K562 (cell line): ENCODE measurements at regions not wholly inside any gene's neighbourhood (a gene's known extent, or its start where the extent isn't known, plus 50 kb on each side); places are given as distances from the start of the nearest gene placed in this dataset.

Experiments used
- ATAC-seq: fragments of 200-7000 bp; cut with Tn5 transposase; 3 replicates; pipeline ENCODE4 v1.9.1; 2020; ENCODE audit warnings: moderate library complexity
- BruUV-seq: library from RNA; stranded (reverse); fragments of 400-500 nt; replicated peaks from 2 replicates; lab custom pipeline; 2021; lab: Mats Ljungman, UMichigan
- CTCF ChIA-PET: fragments of 300-600 bp; formaldehyde crosslinking; extraction: SDS; loops from one replicate; lab custom pipeline; 2021; ENCODE audit warnings: low intra/inter-chr PET ratio; lab: Yijun Ruan, JAX
- POLR2A ChIA-PET: fragments of 300-600, 350-650 bp; sonication (Branson Sonifier 250); formaldehyde crosslinking; extraction: SDS; loops from one replicate; lab custom pipeline; 2021; ENCODE audit warnings: antibody characterized with exemption, inconsistent platforms; lab: Yijun Ruan, JAX
- DNase-seq, 4 experiments: peaks; one replicate each; pipeline versions ENCODE4 v3.0.0 to v3.0.0-alpha.2; 2011 to 2018; ENCODE audit warnings: low spot score in 3 of 4, mixed read lengths in 3 of 4; ENCODE audit errors: extremely low read depth in 1 of 4
- FAIRE-seq: peaks from 2 replicates; lab custom pipeline; 2011; peaks lifted over from hg19 to GRCh38; lab: Jason Lieb, UNC
- H2AFZ ChIP-seq: 2 replicates; pipeline ENCODE4 v1.6.0; 2011; ENCODE audit warnings: low read depth, low read length, control low read depth, inconsistent platforms
- H3K27ac ChIP-seq: fragments of 200-600 bp; 3 replicates; pipeline ENCODE4 v1.8.0; 2011; ENCODE audit warnings: low read depth, mild to moderate bottlenecking, control low read depth, inconsistent platforms, low read length, moderate library complexity, mixed read lengths; ENCODE audit errors: extremely low read depth
- H3K27me3 ChIP-seq, 2 experiments: fragments of 300-600 bp in 1 of 2; 2 replicates in 1 of 2; 3 replicates in 1 of 2; pipeline versions ENCODE4 v1.6.0 to v1.8.0; 2011; ENCODE audit warnings: inconsistent platforms in 2 of 2, low read length in 2 of 2, mild to moderate bottlenecking in 1 of 2, mixed read lengths in 1 of 2, moderate library complexity in 1 of 2; ENCODE audit not compliant: control insufficient read depth in 2 of 2, insufficient read depth in 2 of 2
- H3K36me3 ChIP-seq: fragments of 300-600 bp; 3 replicates; pipeline ENCODE4 v1.8.0; 2011; ENCODE audit warnings: mild to moderate bottlenecking, low read length, inconsistent platforms; ENCODE audit not compliant: control insufficient read depth, insufficient read depth
- H3K4me1 ChIP-seq, 2 experiments: fragments of 200-600 bp in 1 of 2; replicated peaks in 1 of 2; 2 replicates in 1 of 2; 3 replicates in 1 of 2; pipeline versions ENCODE4 v1.5.1 to v1.8.0; 2011; ENCODE audit warnings: inconsistent platforms in 2 of 2, low read length in 2 of 2, mild to moderate bottlenecking in 1 of 2, mixed read lengths in 1 of 2, moderate library complexity in 1 of 2; ENCODE audit not compliant: control insufficient read depth in 2 of 2, insufficient read depth in 2 of 2
- H3K4me2 ChIP-seq: 2 replicates; pipeline ENCODE4 v1.6.1; 2011; ENCODE audit warnings: low read length, control low read depth, inconsistent platforms, mixed read lengths; ENCODE audit not compliant: insufficient read depth
- H3K4me3 ChIP-seq: fragments of 200-600 bp; sonication (generic), shearing (Covaris generic); 2 replicates; pipeline ENCODE4 v1.5.1; 2016; ENCODE audit warnings: control low read depth, inconsistent platforms
- H3K79me2 ChIP-seq: fragments of 200-600 bp; 3 replicates; pipeline ENCODE4 v1.8.0; 2011; ENCODE audit warnings: low read length, inconsistent platforms; ENCODE audit not compliant: control insufficient read depth, insufficient read depth
- H3K9ac ChIP-seq, 2 experiments: 2 replicates each; pipeline versions ENCODE4 v1.6.0 to v1.6.1; 2011; ENCODE audit warnings: low read depth in 2 of 2, low read length in 2 of 2, control low read depth in 1 of 2, inconsistent platforms in 1 of 2, mild to moderate bottlenecking in 1 of 2, mixed read lengths in 1 of 2; ENCODE audit not compliant: insufficient read depth in 1 of 2
- H3K9me1 ChIP-seq: one replicate; pipeline ENCODE4 v1.6.0; 2011; ENCODE audit warnings: inconsistent platforms, mild to moderate bottlenecking, low read length, moderate library complexity; ENCODE audit not compliant: control insufficient read depth, insufficient read depth
- H3K9me3 ChIP-seq: replicated peaks from 2 replicates; pipeline ENCODE4 v1.5.1; 2011; ENCODE audit warnings: low read depth, low read length, inconsistent platforms; ENCODE audit not compliant: control insufficient read depth, insufficient read depth
- H4K20me1 ChIP-seq: replicated peaks from 2 replicates; pipeline ENCODE4 v1.6.1; 2011; ENCODE audit warnings: low read length, inconsistent platforms, mixed read lengths; ENCODE audit not compliant: control insufficient read depth, insufficient read depth
- ATF1 ChIP-seq, 2 experiments: fragments of 450-650 bp in 1 of 2; IDR thresholded peaks; 2 replicates each; pipeline ENCODE4 v1.6.1; 2016; ENCODE audit warnings: missing compliant biosample characterization in 1 of 2, missing genetic modification characterization in 1 of 2
- BRD4 ChIP-seq: fragments of 200-600 bp; sonication (generic); IDR thresholded peaks from 2 replicates; pipeline ENCODE4 v1.6.1; 2017; ENCODE audit warnings: inconsistent platforms
- NCOR1 ChIP-seq: fragments of 450-650 bp; IDR thresholded peaks from 2 replicates; pipeline ENCODE4 v1.6.1; 2016; ENCODE audit warnings: mild to moderate bottlenecking, moderate library complexity
- NR2C2 ChIP-seq, 2 experiments: fragments of 200-800 bp in 1 of 2; sonication (Bioruptor generic) in 1 of 2; sonication (generic) in 1 of 2; formaldehyde crosslinking in 1 of 2; IDR thresholded peaks; 2 replicates each; pipeline versions ENCODE4 v1.6.1 to v1.8.0; 2016 to 2022; ENCODE audit warnings: mild to moderate bottlenecking in 1 of 2, missing compliant biosample characterization in 1 of 2, missing genetic modification characterization in 1 of 2, missing genetic modification reagents in 1 of 2
- POLR2AphosphoS5 ChIP-seq: IDR thresholded peaks from 2 replicates; pipeline ENCODE4 v1.6.1; 2011; ENCODE audit warnings: mild to moderate bottlenecking, low read depth, low read length, moderate library complexity; ENCODE audit not compliant: control insufficient read depth, insufficient read depth
- RFX7 ChIP-seq: fragments of 250-450 bp; sonication (Bioruptor Pico); IDR thresholded peaks from 2 replicates; pipeline ENCODE4 v1.5.1; 2021; ENCODE audit warnings: mild to moderate bottlenecking
- ZNF12 ChIP-seq: sonication (generic); formaldehyde crosslinking; IDR thresholded peaks from 2 replicates; pipeline ENCODE4 v1.4.0; 2020; ENCODE audit warnings: mild to moderate bottlenecking, missing genetic modification reagents
- in situ Hi-C: fragments of 300-500 bp; cut with MboI; formaldehyde crosslinking; loops from 4 replicates; pipeline ENCODE4 v1.15.0; 2018; ENCODE audit warnings: inconsistent platforms, mixed read lengths
- intact Hi-C: fragments of 100-400 bp; cut with micrococcal nuclease; formaldehyde crosslinking; loops from 2 replicates; pipeline ENCODE4 v1.14.2; 2022

DNA sequence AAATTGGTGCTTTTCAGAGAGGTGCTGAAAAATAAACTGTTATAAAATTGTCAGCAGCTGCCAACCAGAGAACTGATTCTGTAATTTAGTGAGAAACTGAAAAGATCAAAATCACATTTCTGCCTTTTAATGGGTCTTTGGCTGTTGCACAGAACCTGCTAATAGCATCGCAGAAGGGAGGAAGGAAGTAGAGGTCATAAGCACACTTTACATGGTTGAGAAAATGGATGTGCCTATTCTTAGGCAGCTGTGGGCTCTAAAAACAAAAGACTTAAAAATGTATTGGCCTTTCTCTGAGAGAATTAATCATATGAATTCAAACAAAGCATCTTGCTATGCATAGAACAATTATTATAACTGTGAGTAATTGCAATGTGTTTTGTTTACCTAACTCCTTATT is 1186.9 kb downstream of the DSC3 start (continued):
- TF ChIP-seq RFX7 (no peak), POLR2AphosphoS5 (no peak), NR2C2 (CRISPR knock-in tag; IDR thresholded peaks at IDR 0.05) (no peak), NR2C2 (tag; IDR thresholded peaks at IDR 0.05) (no peak)

DNA sequence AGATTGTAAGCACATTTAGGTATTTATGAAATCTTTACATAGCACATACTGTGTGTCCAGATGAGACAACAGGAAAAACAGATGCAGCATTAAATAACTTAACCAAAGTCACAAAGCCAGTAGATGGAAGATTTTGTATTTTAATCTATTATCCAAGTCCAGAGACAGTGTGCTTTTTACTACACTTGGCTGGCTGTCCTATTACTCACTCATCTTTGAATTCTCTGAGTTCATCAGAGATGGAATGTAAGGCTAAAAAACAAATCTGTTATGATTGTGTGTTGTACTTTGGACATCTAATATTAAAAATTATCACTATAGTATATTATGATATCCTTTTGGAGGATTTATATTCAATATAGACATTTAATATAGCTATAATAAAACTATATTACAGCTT is 1189.4 kb downstream of the DSC3 start:
- no peak for DNase-seq
- in situ Hi-C loops: no loop called here
- no peak for FAIRE-seq
- no peak overlapping the region for H2AFZ ChIP-seq
- H3K36me3 ChIP-seq: no peaks in the 10 kb centered on the region
- H3K4me2 ChIP-seq: no peak overlapping the region
- H3K4me1 ChIP-seq: no peaks in the 10 kb centered on the region
- intact Hi-C loops: no loop called here
- H3K27ac ChIP-seq: no peak overlapping the region
- ATAC-seq: no peak
- H3K9me1 ChIP-seq: no peaks in the 10 kb centered on the region
- H4K20me1 ChIP-seq: no peaks in the 10 kb centered on the region
- no peaks in the 10 kb centered on the region for H3K27me3 ChIP-seq
- TF ChIP-seq ATF1 (CRISPR knock-in tag; IDR thresholded peaks at IDR 0.05) (no peak), ATF1 (tag; IDR thresholded peaks at IDR 0.05) (no peak), BRD4 (no peak), ZNF12 (CRISPR knock-in tag) (no peak), NCOR1 (no peak)
- no peaks in the 10 kb centered on the region for H3K9me3 ChIP-seq
- BruUV-seq: no TSS peak
- CTCF ChIA-PET: no interaction called here
- no peak overlapping the region for H3K9ac ChIP-seq
- no peaks in the 10 kb centered on the region for H3K79me2 ChIP-seq
- H3K4me3 ChIP-seq: no peak overlapping the region
- POLR2A ChIA-PET: no interaction called here
